Left lung (tissue), 4 donors: ENCODE measurements at regions not wholly inside any gene's neighbourhood (a gene's known extent, or its start where the extent isn't known, plus 50 kb on each side); places are given as distances from the start of the nearest gene placed in this dataset.

Source experiments
- ATAC-seq: fragments of 200-7000 bp; cut with Tn5 transposase; one replicate; pipeline ENCODE4 v1.9.1; 2020; ENCODE audit warnings: moderate library complexity
- DNase-seq, 4 donors: peaks; one replicate each; pipeline ENCODE4 v3.0.0-alpha.2; 2013 to 2020
- H3K27ac ChIP-seq, 2 donors: fragments of 200-600 bp; sonication (generic) in 1 of 2; one replicate each; pipeline versions ENCODE4 v1.5.0 to v1.8.0; 2020 to 2021
- H3K27me3 ChIP-seq, 2 donors: fragments of 200-600 bp; sonication (generic) in 1 of 2; one replicate each; pipeline versions ENCODE4 v1.5.0 to v1.8.0; 2020 to 2021
- H3K36me3 ChIP-seq, 2 donors: fragments of 200-600 bp; sonication (generic) in 1 of 2; one replicate each; pipeline versions ENCODE4 v1.5.0 to v1.8.0; 2020 to 2021
- H3K4me1 ChIP-seq, 2 donors: fragments of 200-600 bp; one replicate each; pipeline ENCODE4 v1.8.0; 2021
- H3K4me3 ChIP-seq, 2 donors: fragments of 200-600 bp; sonication (generic) in 1 of 2; one replicate each; pipeline versions ENCODE4 v1.5.0 to v1.8.0; 2020 to 2021; ENCODE audit warnings: mild to moderate bottlenecking in 1 of 2
- H3K9me3 ChIP-seq, 2 donors: fragments of 200-600 bp; sonication (generic) in 1 of 2; one replicate each; pipeline versions ENCODE4 v1.5.0 to v1.8.0; 2020 to 2021
- CTCF ChIP-seq, 2 donors: fragments of 200-600 bp; sonication (generic) in 1 of 2; IDR thresholded peaks; one replicate each; pipeline versions ENCODE4 v1.5.0 to v1.8.0; 2021; ENCODE audit warnings: antibody characterized with exemption in 2 of 2
- intact Hi-C, 2 donors: fragments of 100-400 bp; cut with DNase I; formaldehyde crosslinking; loops; one replicate each; pipeline versions ENCODE4 v1.11.2 to v1.14.2; 2022
- donor health status: DM: no; HTN: yes; CAD: no.
- donor health status: DM: no; HTN: no; CAD: no.

- ATAC-seq = no peak
Observed at GRCh38 chr6:138605958-138606357, 106.7 kb upstream of the NHSL1 start.

GRCh38 chr6:138607478-138608433 lies 108.5 kb upstream of the NHSL1 start:
- intact Hi-C loops = no loop called here
- TF ChIP-seq CTCF (IDR thresholded peaks at IDR 0.05) = no peak

More at GRCh38 chr6:138605958-138606357, 106.7 kb upstream of the NHSL1 start:
- no peak overlapping the region for H3K4me3 ChIP-seq
- H3K4me1 ChIP-seq = no peaks in the 10 kb centered on the region
- H3K27ac ChIP-seq = no peak overlapping the region
- intact Hi-C loops = no loop called here
- no peak for DNase-seq
- TF ChIP-seq CTCF (IDR thresholded peaks at IDR 0.05) = no peak
- no peaks in the 10 kb centered on the region for H3K36me3 ChIP-seq
- no peaks in the 10 kb centered on the region for H3K27me3 ChIP-seq
- H3K9me3 ChIP-seq = no peaks in the 10 kb centered on the region

GRCh38 chr6:138608896-138609295 lies 109.6 kb upstream of the NHSL1 start:
- Histone ChIP-seq H3K4me1 (no peaks in the 10 kb centered on the region), H3K36me3 (no peaks in the 10 kb centered on the region), H3K27me3 (no peaks in the 10 kb centered on the region), H3K4me3 (no peak overlapping the region), H3K27ac (no peak overlapping the region), H3K9me3 (no peaks in the 10 kb centered on the region)
- DNase-seq = no peak
- TF ChIP-seq CTCF (IDR thresholded peaks at IDR 0.05) = no peak
- intact Hi-C loops = no loop called here
- no peak for ATAC-seq

More at GRCh38 chr6:138607478-138608433, 108.5 kb upstream of the NHSL1 start:
- no peaks in the 10 kb centered on the region for H3K36me3 ChIP-seq
- no peak overlapping the region for H3K27ac ChIP-seq
- H3K9me3 ChIP-seq = no peaks in the 10 kb centered on the region
- no peaks in the 10 kb centered on the region for H3K4me1 ChIP-seq
- DNase-seq = no peak
- no peak overlapping the region for H3K4me3 ChIP-seq
- ATAC-seq = no peak
- H3K27me3 ChIP-seq = no peaks in the 10 kb centered on the region

DNA sequence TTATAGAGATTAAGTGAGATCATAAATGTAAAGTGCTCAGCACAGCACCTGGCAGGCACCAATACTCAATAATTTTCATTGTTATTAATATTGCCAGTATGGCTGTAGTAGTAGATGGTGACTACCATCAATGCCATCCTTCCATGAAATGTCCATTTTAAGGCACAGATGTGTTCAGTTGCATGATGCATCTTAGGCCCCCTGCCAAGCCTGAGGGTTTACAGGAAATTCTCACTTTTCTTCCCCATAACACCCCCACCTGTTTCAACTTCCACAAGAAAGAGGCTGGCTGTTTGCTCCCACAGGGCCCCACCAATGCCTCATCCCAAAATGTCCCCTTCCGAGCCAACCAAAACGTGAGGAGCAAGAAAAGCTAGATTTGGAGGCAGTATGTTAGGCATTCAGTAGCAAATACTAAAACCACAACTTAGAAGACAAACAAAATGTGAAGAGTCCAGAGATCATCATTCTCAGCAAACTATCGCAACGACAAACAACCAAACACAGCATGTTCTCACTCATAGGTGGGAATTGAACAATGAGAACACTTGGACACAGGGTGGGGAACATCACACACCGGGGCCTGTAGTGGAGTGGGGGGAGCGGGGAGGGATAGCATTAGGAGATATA lies 110.6 kb upstream of the NHSL1 start:
- DNase-seq = no peak
- TF ChIP-seq CTCF (IDR thresholded peaks at IDR 0.05) = no peak
- Histone ChIP-seq H3K4me1 (no peaks in the 10 kb centered on the region), H3K36me3 (no peaks in the 10 kb centered on the region), H3K4me3 (no peak overlapping the region), H3K27me3 (no peaks in the 10 kb centered on the region), H3K27ac (no peak overlapping the region), H3K9me3 (no peaks in the 10 kb centered on the region)
- no peak for ATAC-seq
- intact Hi-C loops = no loop called here

GRCh38 chr6:138610816-138611215 lies 111.5 kb upstream of the NHSL1 start:
- H3K9me3 ChIP-seq = no peaks in the 10 kb centered on the region
- H3K27me3 ChIP-seq = no peaks in the 10 kb centered on the region
- no peaks in the 10 kb centered on the region for H3K36me3 ChIP-seq
- intact Hi-C loops = no loop called here
- ATAC-seq (no peak), DNase-seq (no peak)
- TF ChIP-seq CTCF (IDR thresholded peaks at IDR 0.05) = no peak
- H3K4me1 ChIP-seq = no peaks in the 10 kb centered on the region
- H3K4me3 ChIP-seq = no peak overlapping the region
- no peak overlapping the region for H3K27ac ChIP-seq
